COLO829 (cell line): ENCODE measurements at regions not wholly inside any gene's neighbourhood (a gene's known extent, or its start where the extent isn't known, plus 50 kb on each side); places are given as distances from the start of the nearest gene placed in this dataset.
"Not testable (repeated sequence)": the region's sequence is repeated elsewhere in the genome, so short reads cannot be mapped to it uniquely, and the experiment has no call there.

Source experiments
- DNase-seq: peaks from one replicate; pipeline ENCODE4 v3.0.0; 2012; ENCODE audit warnings: low spot score

- no peak for DNase-seq
Measured at GRCh38 chr18:26650310-26651268, 102.2 kb upstream of the KCTD1 start.

- DNase-seq, result no peak
Measured at GRCh38 chr18:26649193-26649543, 100.8 kb upstream of the KCTD1 start.

GRCh38 chr18:26648509-26649192 is 100.3 kb upstream of the KCTD1 start:
- DNase-seq, result no peak

- no peak for DNase-seq
Measured at GRCh38 chr18:26646901-26647300, 98.5 kb upstream of the KCTD1 start.

- no peak for DNase-seq
Measured at GRCh38 chr18:26642440-26643348, 94.3 kb upstream of the KCTD1 start.

GRCh38 chr18:26640541-26640940 is 92.2 kb upstream of the KCTD1 start:
- no peak for DNase-seq

- DNase-seq, result no peak
Measured at GRCh38 chr18:26639149-26639548, 90.8 kb upstream of the KCTD1 start.

GRCh38 chr18:26637983-26638382 is 89.6 kb upstream of the KCTD1 start:
- no peak for DNase-seq

- DNase-seq, result no peak
Measured at GRCh38 chr18:26637324-26637723, 89.0 kb upstream of the KCTD1 start.

- DNase-seq, result no peak
Measured at GRCh38 chr18:26635466-26635865, 87.1 kb upstream of the KCTD1 start.

- no peak for DNase-seq
Measured at GRCh38 chr18:26634631-26635030, 86.3 kb upstream of the KCTD1 start.

- DNase-seq, result no peak
Measured at GRCh38 chr18:26631135-26631534, 82.8 kb upstream of the KCTD1 start.

GRCh38 chr18:26630596-26630995 is 82.2 kb upstream of the KCTD1 start:
- no peak for DNase-seq

GRCh38 chr18:26628017-26628416 is 79.7 kb upstream of the KCTD1 start:
- no peak for DNase-seq

- DNase-seq, result no peak
Measured at GRCh38 chr18:26624443-26624842, 76.1 kb upstream of the KCTD1 start.

GRCh38 chr18:26623314-26623713 is 75.0 kb upstream of the KCTD1 start:
- DNase-seq, result not testable (repeated sequence)

- DNase-seq, result peak; percentile 30
Measured at GRCh38 chr18:26621161-26622026, 73.0 kb upstream of the KCTD1 start.

- no peak for DNase-seq
Measured at GRCh38 chr18:26619350-26619749, 71.0 kb upstream of the KCTD1 start.

GRCh38 chr18:26618135-26618534 is 69.8 kb upstream of the KCTD1 start:
- no peak for DNase-seq

GRCh38 chr18:26617151-26617554 is 68.8 kb upstream of the KCTD1 start:
- peak; percentile 83 for DNase-seq

GRCh38 chr18:26614374-26614773 is 66.0 kb upstream of the KCTD1 start:
- no peak for DNase-seq
